ENCODE measurements at regions not wholly inside any gene's neighbourhood (a gene's known extent, or its start where the extent isn't known, plus 50 kb on each side); places are given as distances from the start of the nearest gene placed in this dataset.

GRCh38 chr3:68136411-68136810 is 482.0 kb upstream of the SUCLG2 start:
- no peak overlapping the region for H3K4me2 ChIP-seq (ENCODE audit: insufficient read depth in 1 of 2, low read depth in 2 of 2, low read length in 2 of 2)
- no peak for FAIRE-seq

More at GRCh38 chr3:68136411-68136810, 482.0 kb upstream of the SUCLG2 start:
- H3K9ac ChIP-seq (replicated peaks in 1 of 4; ENCODE audit: extremely low read depth in 1 of 4, low read depth in 3 of 4, low read length in 3 of 4) = no peak overlapping the region
- H3K18ac ChIP-seq (ENCODE audit: extremely low read depth, low read length) = no peak overlapping the region
- H2BK15ac ChIP-seq (ENCODE audit: low read length) = no peak overlapping the region
- no peak overlapping the region for H3K4ac ChIP-seq (replicated peaks; ENCODE audit: insufficient read length, low read depth, low read length)
- H3K27ac ChIP-seq (ENCODE audit: low read depth, low read length) = no peak overlapping the region
- ChIA-PET POLR2A (ENCODE audit: partially characterized antibody) (no interaction called here), CTCF (ENCODE audit: partially characterized antibody) (no interaction called here)
- no peaks in the 10 kb centered on the region for H3K23me2 ChIP-seq (ENCODE audit: low read depth, low read length)
- no peak overlapping the region for H3K14ac ChIP-seq (ENCODE audit: insufficient read length)
- H2BK20ac ChIP-seq (ENCODE audit: low read length) = no peak overlapping the region
- no peak overlapping the region for H4K8ac ChIP-seq (ENCODE audit: extremely low read depth, insufficient read depth, low read length)
- no peak overlapping the region for H3K56ac ChIP-seq (replicated peaks; ENCODE audit: insufficient read length, low read depth, low read length)
- no peak overlapping the region for H2AK5ac ChIP-seq (ENCODE audit: low read depth, low read length)
- H2BK12ac ChIP-seq (ENCODE audit: low read depth, low read length) = no peak overlapping the region
- H3K4me3 ChIP-seq (ENCODE audit: extremely low read depth in 1 of 4, insufficient read depth in 2 of 4, low read depth in 3 of 4, low read length in 4 of 4) = no peak overlapping the region
- H4K20me1 ChIP-seq (replicated peaks in 1 of 2; ENCODE audit: control insufficient read depth in 1 of 2, insufficient read depth in 2 of 2, low read length in 2 of 2) = no peaks in the 10 kb centered on the region
- peak overlapping the region; percentile 41; the same call in 1 of the 2 replicates for H2AFZ ChIP-seq (ENCODE audit: low read length)
- H2BK5ac ChIP-seq (ENCODE audit: low read depth, low read length) = no peak overlapping the region
- H3K4me1 ChIP-seq (replicated peaks in 1 of 4; ENCODE audit: control insufficient read depth in 3 of 4, insufficient read depth in 4 of 4, low read length in 3 of 4) = peaks cover 0 to 10% (median 5%) of the 10 kb centered on the region in 4 experiments; a peak in 4 of 7 replicates
- WGBS, 2 experiments (ENCODE audit: extremely low coverage in 1 of 2, insufficient coverage in 1 of 2, insufficient read length in 1 of 2, insufficient replicate concordance in 2 of 2, low coverage in 1 of 2, low lambda C conversion rate in 2 of 2, missing lambda C conversion rate in 1 of 2) = 74% methylated on average over 7 of the region's 7 CpGs; no CpG with 5 or more reads in 1 of the 2 experiments
- H2BK120ac ChIP-seq (replicated peaks; ENCODE audit: low read depth, low read length) = no peak overlapping the region
- no peaks in the 10 kb centered on the region for H3K36me3 ChIP-seq (ENCODE audit: control insufficient read depth in 2 of 4, insufficient read depth in 4 of 4, low read length in 3 of 4)
- no peaks in the 10 kb centered on the region for H3K27me3 ChIP-seq (replicated peaks in 1 of 4; ENCODE audit: control insufficient read depth in 3 of 4, extremely low read depth in 1 of 4, insufficient read depth in 3 of 4, low read length in 3 of 4)
- H3K79me2 ChIP-seq (ENCODE audit: control insufficient read depth in 1 of 2, insufficient read depth in 2 of 2, low read length in 2 of 2) = no peaks in the 10 kb centered on the region
- no peaks in the 10 kb centered on the region for H3K9me3 ChIP-seq (ENCODE audit: insufficient read depth in 2 of 2, low read depth in 1 of 2, low read length in 1 of 2)
- no peak overlapping the region for H3K23ac ChIP-seq (ENCODE audit: insufficient read length)
- H4K5ac ChIP-seq (ENCODE audit: insufficient read length, low read depth, low read length) = no peak overlapping the region
- no peak for TF ChIP-seq SP4 (IDR thresholded peaks at IDR 0.05; ENCODE audit: low read length)
- TF ChIP-seq BACH1 (IDR thresholded peaks at IDR 0.05; ENCODE audit: low read length) = no peak
- TF ChIP-seq TEAD4 (IDR thresholded peaks at IDR 0.05; ENCODE audit: low read depth, low read length) = no peak
- H3K79me1 ChIP-seq (ENCODE audit: low read depth, low read length) = no peaks in the 10 kb centered on the region
- DNase-seq (ENCODE audit: low read depth in 1 of 2, low spot score in 2 of 2) = no peak
- H4K91ac ChIP-seq (replicated peaks; ENCODE audit: insufficient read length, low read length) = no peak overlapping the region
